ENCODE measurements at regions not wholly inside any gene's neighbourhood (a gene's known extent, or its start where the extent isn't known, plus 50 kb on each side); places are given as distances from the start of the nearest gene placed in this dataset.

DNA sequence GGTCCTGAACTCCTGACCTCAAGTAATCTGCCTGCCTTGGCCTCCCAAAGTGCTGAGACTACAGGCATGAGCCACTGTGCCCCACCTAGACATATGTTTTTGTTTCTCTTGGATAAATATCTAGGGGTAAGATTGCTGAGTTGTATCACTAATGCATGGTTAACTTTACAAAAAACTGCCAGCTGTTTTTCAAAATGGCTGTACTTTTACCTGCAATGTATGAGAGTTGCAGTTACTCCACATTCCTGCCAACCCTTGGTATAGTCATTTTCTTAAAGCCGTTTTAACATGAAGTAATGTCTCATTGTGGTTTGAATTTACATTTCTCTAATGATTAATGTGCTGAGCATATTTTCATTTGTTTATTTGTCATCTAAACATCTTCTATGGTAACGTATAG lies 289.7 kb downstream of the UTRN start:
- DNase-seq: no peak
- TF ChIP-seq, protein P1, sequence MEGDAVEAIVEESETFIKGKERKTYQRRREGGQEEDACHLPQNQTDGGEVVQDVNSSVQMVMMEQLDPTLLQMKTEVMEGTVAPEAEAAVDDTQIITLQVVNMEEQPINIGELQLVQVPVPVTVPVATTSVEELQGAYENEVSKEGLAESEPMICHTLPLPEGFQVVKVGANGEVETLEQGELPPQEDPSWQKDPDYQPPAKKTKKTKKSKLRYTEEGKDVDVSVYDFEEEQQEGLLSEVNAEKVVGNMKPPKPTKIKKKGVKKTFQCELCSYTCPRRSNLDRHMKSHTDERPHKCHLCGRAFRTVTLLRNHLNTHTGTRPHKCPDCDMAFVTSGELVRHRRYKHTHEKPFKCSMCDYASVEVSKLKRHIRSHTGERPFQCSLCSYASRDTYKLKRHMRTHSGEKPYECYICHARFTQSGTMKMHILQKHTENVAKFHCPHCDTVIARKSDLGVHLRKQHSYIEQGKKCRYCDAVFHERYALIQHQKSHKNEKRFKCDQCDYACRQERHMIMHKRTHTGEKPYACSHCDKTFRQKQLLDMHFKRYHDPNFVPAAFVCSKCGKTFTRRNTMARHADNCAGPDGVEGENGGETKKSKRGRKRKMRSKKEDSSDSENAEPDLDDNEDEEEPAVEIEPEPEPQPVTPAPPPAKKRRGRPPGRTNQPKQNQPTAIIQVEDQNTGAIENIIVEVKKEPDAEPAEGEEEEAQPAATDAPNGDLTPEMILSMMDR (IDR thresholded peaks at IDR 0.05): no peak
- TF ChIP-seq POLR2A (IDR thresholded peaks at IDR 0.05): no peak
- intact Hi-C loops (cut with DNase I; ENCODE audit: low total_unique reads): no loop called here
- Histone ChIP-seq H3K4me3 (no peak overlapping the region), H3K36me3 (no peaks in the 10 kb centered on the region), H3K9me3 (no peaks in the 10 kb centered on the region), H3K27me3 (no peaks in the 10 kb centered on the region), H3K4me1 (no peaks in the 10 kb centered on the region), H3K27ac (no peak overlapping the region)

DNA sequence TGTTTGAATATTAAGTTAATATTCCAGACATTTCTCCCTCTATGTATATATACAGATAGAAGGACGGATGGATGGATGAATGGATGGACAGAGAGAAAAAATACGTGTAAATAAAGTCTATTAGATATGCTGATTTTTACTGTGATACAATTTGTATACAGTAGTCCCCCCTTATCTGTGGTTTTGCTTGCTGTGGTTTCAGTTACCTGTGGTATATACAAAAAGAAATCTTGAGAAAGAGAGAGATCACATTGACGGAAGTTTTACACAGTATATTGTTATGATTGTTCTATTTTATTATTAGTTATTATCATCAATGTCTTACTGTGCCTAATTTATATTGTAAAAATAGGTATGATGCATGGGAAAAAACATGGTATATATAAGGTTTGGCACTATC lies 290.2 kb downstream of the UTRN start:
- Histone ChIP-seq H3K4me1 (no peaks in the 10 kb centered on the region), H3K9me3 (no peaks in the 10 kb centered on the region), H3K27me3 (no peaks in the 10 kb centered on the region), H3K27ac (no peak overlapping the region), H3K36me3 (no peaks in the 10 kb centered on the region), H3K4me3 (no peak overlapping the region)
- intact Hi-C loops (cut with DNase I; ENCODE audit: low total_unique reads): no loop called here
- TF ChIP-seq POLR2A (IDR thresholded peaks at IDR 0.05): no peak
- TF ChIP-seq, protein P1 (IDR thresholded peaks at IDR 0.05): no peak
- DNase-seq: no peak

DNA sequence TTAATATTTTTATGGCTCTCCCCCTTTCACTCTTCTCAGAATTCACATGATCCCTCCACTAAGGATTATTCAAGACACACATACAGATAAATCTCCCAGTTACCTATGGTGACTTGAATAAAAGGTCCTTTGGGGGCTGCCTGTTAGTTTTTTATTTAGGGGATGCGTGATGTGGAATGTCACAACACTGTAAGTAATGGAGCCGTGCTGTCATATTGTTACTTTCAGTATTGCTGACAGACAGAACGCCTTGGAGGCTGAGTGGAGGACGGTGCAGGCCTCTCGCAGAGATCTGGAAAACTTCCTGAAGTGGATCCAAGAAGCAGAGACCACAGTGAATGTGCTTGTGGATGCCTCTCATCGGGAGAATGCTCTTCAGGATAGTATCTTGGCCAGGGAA lies 291.7 kb downstream of the UTRN start:
- H3K4me3 ChIP-seq: no peak overlapping the region
- H3K4me1 ChIP-seq: no peaks in the 10 kb centered on the region
- no peak overlapping the region for H3K27ac ChIP-seq
- no peak for TF ChIP-seq POLR2A (IDR thresholded peaks at IDR 0.05)
- TF ChIP-seq, protein P1 (IDR thresholded peaks at IDR 0.05): no peak
- no peak for DNase-seq
- H3K9me3 ChIP-seq: no peaks in the 10 kb centered on the region
- intact Hi-C loops (cut with DNase I; ENCODE audit: low total_unique reads): no loop called here
- H3K27me3 ChIP-seq: no peaks in the 10 kb centered on the region
- H3K36me3 ChIP-seq: no peaks in the 10 kb centered on the region

DNA sequence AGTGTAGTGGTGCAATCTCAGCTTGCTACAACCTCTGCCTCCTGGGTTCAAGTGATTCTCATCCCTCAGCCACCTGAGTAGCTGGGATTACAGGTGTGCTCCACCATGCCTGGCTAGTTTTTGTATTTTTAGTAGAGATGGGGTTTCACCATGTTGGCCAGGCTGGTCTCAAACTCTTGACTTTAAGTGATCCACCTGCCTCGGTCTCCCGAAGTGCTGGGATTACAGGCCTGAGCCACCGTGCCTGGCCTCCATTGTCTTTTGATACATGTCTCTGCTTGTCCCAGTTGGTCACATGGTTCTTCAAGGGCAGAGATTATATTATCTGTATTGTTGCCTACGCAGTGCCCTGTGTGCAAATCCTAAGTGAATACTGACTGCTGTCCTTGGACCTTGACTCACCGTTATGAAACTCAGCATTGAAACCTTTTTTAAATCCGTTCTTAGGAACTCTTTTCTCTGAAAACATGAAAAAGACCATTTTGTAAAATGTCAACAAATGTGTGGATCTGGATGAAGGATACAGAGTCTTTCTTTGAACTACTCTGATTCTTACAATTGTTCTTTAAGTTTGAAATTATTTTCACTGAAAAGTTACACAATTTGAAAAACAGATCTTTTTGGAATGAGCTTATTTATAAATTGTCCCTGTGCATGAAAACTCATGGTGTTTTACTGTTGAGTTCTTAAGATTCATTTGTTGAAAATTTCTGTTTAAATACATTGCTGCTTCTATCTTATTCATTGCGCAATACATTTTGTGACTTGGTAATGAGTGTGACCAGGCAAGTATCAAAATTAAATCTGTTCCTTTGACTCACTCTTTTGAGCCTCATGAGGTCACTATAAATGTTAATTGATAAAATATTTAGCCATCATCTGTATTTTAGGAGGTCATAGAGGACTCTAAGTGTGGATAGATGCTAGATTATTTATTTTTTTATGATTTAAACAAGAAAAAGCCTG lies 293.5 kb downstream of the UTRN start:
- no peak overlapping the region for H3K4me3 ChIP-seq
- peaks cover 0 to 5% of the 10 kb centered on the region in 2 donors for H3K4me1 ChIP-seq
- DNase-seq: no peak
- no peaks in the 10 kb centered on the region for H3K9me3 ChIP-seq
- no peak for TF ChIP-seq POLR2A (IDR thresholded peaks at IDR 0.05)
- TF ChIP-seq, protein P1 (IDR thresholded peaks at IDR 0.05): no peak
- intact Hi-C loops (cut with DNase I; ENCODE audit: low total_unique reads): no loop called here
- H3K27me3 ChIP-seq: no peaks in the 10 kb centered on the region
- H3K27ac ChIP-seq: no peak overlapping the region
- no peaks in the 10 kb centered on the region for H3K36me3 ChIP-seq

DNA sequence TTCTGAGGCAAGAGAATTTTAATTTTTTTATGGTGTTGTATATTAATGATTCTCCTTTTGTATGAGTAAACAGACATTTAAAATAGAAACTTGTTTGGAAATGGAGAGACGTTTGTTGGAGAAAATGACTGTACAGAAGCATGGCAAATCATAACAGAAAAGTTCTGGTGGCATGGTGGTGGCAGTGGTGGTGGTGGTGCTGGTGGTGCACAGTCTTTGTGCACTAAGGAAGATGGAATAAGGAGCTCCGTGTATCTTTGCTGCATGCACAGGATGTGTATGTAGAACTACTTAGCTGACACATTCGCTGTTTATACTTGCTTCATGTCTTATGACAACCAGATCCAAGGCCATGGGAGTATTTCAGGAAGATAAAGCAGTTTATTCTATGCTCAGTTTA lies 294.9 kb downstream of the UTRN start:
- H3K4me1 ChIP-seq: peaks cover 0 to 5% of the 10 kb centered on the region in 2 donors
- no peak overlapping the region for H3K4me3 ChIP-seq
- no peak overlapping the region for H3K27ac ChIP-seq
- no peaks in the 10 kb centered on the region for H3K27me3 ChIP-seq
- no peak for DNase-seq
- intact Hi-C loops (cut with DNase I; ENCODE audit: low total_unique reads): no loop called here
- no peaks in the 10 kb centered on the region for H3K36me3 ChIP-seq
- TF ChIP-seq, protein P1 (IDR thresholded peaks at IDR 0.05): no peak
- TF ChIP-seq POLR2A (IDR thresholded peaks at IDR 0.05): no peak
- no peaks in the 10 kb centered on the region for H3K9me3 ChIP-seq
